Esophagus squamous epithelium (tissue), 4 donors: ENCODE measurements at regions not wholly inside any gene's neighbourhood (a gene's known extent, or its start where the extent isn't known, plus 50 kb on each side); places are given as distances from the start of the nearest gene placed in this dataset.

Source experiments
- POLR2A ChIP-seq, 4 donors: fragments of 450-650 bp; IDR thresholded peaks; one replicate each; pipeline ENCODE4 v1.6.1; 2017; ENCODE audit warnings: antibody characterized with exemption in 4 of 4, mild to moderate bottlenecking in 4 of 4, moderate library complexity in 3 of 4
- TF ChIP-seq, protein P1 (sequence below), 6 experiments: fragments of 450-650 bp in 4 of 6; fragments of 200-600 bp in 2 of 6; sonication (generic) in 2 of 6; IDR thresholded peaks; one replicate each; pipeline ENCODE4 v1.5.1; 2016 to 2019; ENCODE audit warnings: antibody characterized with exemption in 6 of 6, mild to moderate bottlenecking in 4 of 6, moderate library complexity in 4 of 6

DNA sequence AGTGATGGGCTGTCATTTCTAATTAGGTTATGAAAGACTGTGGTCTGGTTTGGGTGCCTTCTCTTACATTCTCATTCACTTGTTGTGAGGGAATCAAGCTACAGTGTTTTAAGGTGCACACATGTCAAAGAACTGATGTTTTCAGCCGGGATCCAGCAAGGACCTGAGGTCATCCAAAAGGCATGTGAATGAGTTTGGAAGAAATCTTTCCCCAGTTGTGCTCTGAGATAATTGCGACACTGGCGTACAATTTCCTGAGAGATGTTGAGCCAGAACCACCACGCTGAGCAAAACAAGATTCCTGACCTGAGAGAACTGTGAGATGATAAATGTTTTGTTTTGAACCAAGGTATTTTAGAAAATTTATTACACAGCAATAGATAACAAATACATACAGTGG is 295.3 kb upstream of the SLITRK3 start:
- TF ChIP-seq, protein P1, sequence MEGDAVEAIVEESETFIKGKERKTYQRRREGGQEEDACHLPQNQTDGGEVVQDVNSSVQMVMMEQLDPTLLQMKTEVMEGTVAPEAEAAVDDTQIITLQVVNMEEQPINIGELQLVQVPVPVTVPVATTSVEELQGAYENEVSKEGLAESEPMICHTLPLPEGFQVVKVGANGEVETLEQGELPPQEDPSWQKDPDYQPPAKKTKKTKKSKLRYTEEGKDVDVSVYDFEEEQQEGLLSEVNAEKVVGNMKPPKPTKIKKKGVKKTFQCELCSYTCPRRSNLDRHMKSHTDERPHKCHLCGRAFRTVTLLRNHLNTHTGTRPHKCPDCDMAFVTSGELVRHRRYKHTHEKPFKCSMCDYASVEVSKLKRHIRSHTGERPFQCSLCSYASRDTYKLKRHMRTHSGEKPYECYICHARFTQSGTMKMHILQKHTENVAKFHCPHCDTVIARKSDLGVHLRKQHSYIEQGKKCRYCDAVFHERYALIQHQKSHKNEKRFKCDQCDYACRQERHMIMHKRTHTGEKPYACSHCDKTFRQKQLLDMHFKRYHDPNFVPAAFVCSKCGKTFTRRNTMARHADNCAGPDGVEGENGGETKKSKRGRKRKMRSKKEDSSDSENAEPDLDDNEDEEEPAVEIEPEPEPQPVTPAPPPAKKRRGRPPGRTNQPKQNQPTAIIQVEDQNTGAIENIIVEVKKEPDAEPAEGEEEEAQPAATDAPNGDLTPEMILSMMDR (IDR thresholded peaks at IDR 0.05): no peak
- no peak for TF ChIP-seq POLR2A (IDR thresholded peaks at IDR 0.05)
